HCT116 (cell line): ENCODE measurements at regions not wholly inside any gene's neighbourhood (a gene's known extent, or its start where the extent isn't known, plus 50 kb on each side); places are given as distances from the start of the nearest gene placed in this dataset.

Source experiments
- CEBPB ChIP-seq: IDR thresholded peaks from 2 replicates; pipeline ENCODE4 v1.6.1; 2012; ENCODE audit warnings: low read depth
- POLR2AphosphoS5 ChIP-seq: IDR thresholded peaks from 2 replicates; pipeline ENCODE4 v1.6.1; 2011; ENCODE audit warnings: mild to moderate bottlenecking, low read depth, low read length, moderate library complexity
- TF ChIP-seq, protein P1 (sequence below), 3 experiments: fragments of 200-600 bp in 1 of 3; sonication (generic) in 1 of 3; IDR thresholded peaks in 2 of 3; conservative IDR thresholded peaks in 1 of 3; 2 replicates each; pipeline ENCODE4 v1.5.1; 2012 to 2017; ENCODE audit warnings: low read depth in 2 of 3, low read length in 2 of 3, antibody characterized with exemption in 1 of 3, borderline replicate concordance in 1 of 3, control low read depth in 1 of 3, mild to moderate bottlenecking in 1 of 3, mixed read lengths in 1 of 3, mixed run types in 1 of 3, moderate library complexity in 1 of 3; ENCODE audit not compliant: insufficient read depth in 1 of 3

- no peak for TF ChIP-seq CEBPB
- TF ChIP-seq, protein P1, sequence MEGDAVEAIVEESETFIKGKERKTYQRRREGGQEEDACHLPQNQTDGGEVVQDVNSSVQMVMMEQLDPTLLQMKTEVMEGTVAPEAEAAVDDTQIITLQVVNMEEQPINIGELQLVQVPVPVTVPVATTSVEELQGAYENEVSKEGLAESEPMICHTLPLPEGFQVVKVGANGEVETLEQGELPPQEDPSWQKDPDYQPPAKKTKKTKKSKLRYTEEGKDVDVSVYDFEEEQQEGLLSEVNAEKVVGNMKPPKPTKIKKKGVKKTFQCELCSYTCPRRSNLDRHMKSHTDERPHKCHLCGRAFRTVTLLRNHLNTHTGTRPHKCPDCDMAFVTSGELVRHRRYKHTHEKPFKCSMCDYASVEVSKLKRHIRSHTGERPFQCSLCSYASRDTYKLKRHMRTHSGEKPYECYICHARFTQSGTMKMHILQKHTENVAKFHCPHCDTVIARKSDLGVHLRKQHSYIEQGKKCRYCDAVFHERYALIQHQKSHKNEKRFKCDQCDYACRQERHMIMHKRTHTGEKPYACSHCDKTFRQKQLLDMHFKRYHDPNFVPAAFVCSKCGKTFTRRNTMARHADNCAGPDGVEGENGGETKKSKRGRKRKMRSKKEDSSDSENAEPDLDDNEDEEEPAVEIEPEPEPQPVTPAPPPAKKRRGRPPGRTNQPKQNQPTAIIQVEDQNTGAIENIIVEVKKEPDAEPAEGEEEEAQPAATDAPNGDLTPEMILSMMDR (IDR thresholded peaks at IDR 0.05 in 2 of 3, conservative IDR thresholded peaks at IDR 0.05 in 1 of 3; ENCODE audit: borderline replicate concordance in 1 of 3, insufficient read depth in 1 of 3, low read depth in 2 of 3, low read length in 2 of 3), result no peak
- TF ChIP-seq POLR2AphosphoS5, result no peak
Observed at GRCh38 chr5:31114817-31115216, 78.7 kb upstream of the CDH6 start.
